ENCODE measurements at regions not wholly inside any gene's neighbourhood (a gene's known extent, or its start where the extent isn't known, plus 50 kb on each side); places are given as distances from the start of the nearest gene placed in this dataset.

DNA sequence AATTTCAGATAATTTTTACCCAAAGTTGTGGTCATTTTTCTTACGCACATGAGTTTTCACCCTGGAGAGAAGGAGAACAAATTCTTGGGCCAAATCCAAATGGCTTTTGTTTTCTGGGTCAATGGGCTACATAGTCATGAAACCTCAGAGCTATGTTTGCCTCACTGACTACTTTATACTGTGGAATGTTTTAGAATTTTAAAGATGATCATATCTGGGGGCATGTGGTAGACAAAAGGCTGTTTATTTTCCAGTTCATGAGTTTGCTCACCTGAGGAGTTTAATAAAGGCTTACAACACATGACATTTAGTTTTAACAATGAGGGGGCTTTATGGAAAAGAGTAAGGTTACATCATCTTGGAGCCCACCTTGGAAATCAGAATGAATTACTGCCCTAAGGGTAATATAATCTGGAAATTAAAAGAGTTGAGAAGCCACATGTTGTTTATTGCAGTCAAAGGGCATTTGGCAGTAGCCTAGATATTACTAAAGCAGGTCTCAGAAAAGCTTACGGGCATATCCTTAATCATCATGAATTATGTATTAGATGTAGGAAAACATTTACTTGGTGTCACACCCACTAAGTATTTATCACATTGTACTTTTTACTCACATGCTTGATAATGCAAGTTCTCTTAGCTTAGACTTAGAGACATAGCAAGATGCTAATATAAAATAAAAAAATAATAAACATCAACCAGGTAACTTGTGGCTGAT, 466.1 kb downstream of the EDEM1 start:
- no TSS peak for BruUV-seq (replicated peaks)
- no peak for FAIRE-seq
- Histone ChIP-seq H3K9me3 (replicated peaks; ENCODE audit: control insufficient read depth, insufficient read depth, low read depth, low read length) (no peaks in the 10 kb centered on the region), H3K4me3 (no peak overlapping the region), H3K9ac (ENCODE audit: insufficient read depth in 1 of 2, low read depth in 2 of 2, low read length in 2 of 2) (no peak overlapping the region), H3K27ac (ENCODE audit: extremely low read depth, low read depth, low read length) (no peak overlapping the region), H3K79me2 (ENCODE audit: control insufficient read depth, insufficient read depth, low read length) (no peaks in the 10 kb centered on the region), H2AFZ (ENCODE audit: low read depth, low read length) (no peak overlapping the region), H3K27me3 (ENCODE audit: control insufficient read depth in 2 of 2, insufficient read depth in 2 of 2, low read length in 2 of 2) (no peaks in the 10 kb centered on the region), H4K20me1 (replicated peaks; ENCODE audit: control insufficient read depth, insufficient read depth, low read length) (no peaks in the 10 kb centered on the region), H3K4me2 (ENCODE audit: insufficient read depth, low read length) (no peak overlapping the region), H3K36me3 (ENCODE audit: control insufficient read depth, insufficient read depth, low read length) (no peaks in the 10 kb centered on the region), H3K4me1 (replicated peaks in 1 of 2; ENCODE audit: control insufficient read depth in 2 of 2, insufficient read depth in 2 of 2, low read length in 2 of 2) (no peaks in the 10 kb centered on the region), H3K9me1 (ENCODE audit: control insufficient read depth, insufficient read depth, low read length) (no peaks in the 10 kb centered on the region)
- ATAC-seq = no peak
- no peak for TF ChIP-seq TRIM28 (IDR thresholded peaks at IDR 0.05)
- no peak for TF ChIP-seq ZNF778 (CRISPR knock-in tag; IDR thresholded peaks at IDR 0.05)
- TF ChIP-seq HDAC2 (IDR thresholded peaks at IDR 0.05) = no peak
- TF ChIP-seq ZNF431 (CRISPR knock-in tag; IDR thresholded peaks at IDR 0.05) = no peak
- no peak for TF ChIP-seq ZNF184 (CRISPR knock-in tag; IDR thresholded peaks at IDR 0.05)
- no peak for TF ChIP-seq ZNF76 (CRISPR knock-in tag; IDR thresholded peaks at IDR 0.05; ENCODE audit: borderline replicate concordance)
- no peak for TF ChIP-seq ADNP (tag; IDR thresholded peaks at IDR 0.05)
- TF ChIP-seq, protein P1, sequence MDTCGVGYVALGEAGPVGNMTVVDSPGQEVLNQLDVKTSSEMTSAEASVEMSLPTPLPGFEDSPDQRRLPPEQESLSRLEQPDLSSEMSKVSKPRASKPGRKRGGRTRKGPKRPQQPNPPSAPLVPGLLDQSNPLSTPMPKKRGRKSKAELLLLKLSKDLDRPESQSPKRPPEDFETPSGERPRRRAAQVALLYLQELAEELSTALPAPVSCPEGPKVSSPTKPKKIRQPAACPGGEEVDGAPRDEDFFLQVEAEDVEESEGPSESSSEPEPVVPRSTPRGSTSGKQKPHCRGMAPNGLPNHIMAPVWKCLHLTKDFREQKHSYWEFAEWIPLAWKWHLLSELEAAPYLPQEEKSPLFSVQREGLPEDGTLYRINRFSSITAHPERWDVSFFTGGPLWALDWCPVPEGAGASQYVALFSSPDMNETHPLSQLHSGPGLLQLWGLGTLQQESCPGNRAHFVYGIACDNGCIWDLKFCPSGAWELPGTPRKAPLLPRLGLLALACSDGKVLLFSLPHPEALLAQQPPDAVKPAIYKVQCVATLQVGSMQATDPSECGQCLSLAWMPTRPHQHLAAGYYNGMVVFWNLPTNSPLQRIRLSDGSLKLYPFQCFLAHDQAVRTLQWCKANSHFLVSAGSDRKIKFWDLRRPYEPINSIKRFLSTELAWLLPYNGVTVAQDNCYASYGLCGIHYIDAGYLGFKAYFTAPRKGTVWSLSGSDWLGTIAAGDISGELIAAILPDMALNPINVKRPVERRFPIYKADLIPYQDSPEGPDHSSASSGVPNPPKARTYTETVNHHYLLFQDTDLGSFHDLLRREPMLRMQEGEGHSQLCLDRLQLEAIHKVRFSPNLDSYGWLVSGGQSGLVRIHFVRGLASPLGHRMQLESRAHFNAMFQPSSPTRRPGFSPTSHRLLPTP (IDR thresholded peaks at IDR 0.05; ENCODE audit: borderline replicate concordance, extremely low read depth, insufficient read length) = no peak
- TF ChIP-seq, protein P2, sequence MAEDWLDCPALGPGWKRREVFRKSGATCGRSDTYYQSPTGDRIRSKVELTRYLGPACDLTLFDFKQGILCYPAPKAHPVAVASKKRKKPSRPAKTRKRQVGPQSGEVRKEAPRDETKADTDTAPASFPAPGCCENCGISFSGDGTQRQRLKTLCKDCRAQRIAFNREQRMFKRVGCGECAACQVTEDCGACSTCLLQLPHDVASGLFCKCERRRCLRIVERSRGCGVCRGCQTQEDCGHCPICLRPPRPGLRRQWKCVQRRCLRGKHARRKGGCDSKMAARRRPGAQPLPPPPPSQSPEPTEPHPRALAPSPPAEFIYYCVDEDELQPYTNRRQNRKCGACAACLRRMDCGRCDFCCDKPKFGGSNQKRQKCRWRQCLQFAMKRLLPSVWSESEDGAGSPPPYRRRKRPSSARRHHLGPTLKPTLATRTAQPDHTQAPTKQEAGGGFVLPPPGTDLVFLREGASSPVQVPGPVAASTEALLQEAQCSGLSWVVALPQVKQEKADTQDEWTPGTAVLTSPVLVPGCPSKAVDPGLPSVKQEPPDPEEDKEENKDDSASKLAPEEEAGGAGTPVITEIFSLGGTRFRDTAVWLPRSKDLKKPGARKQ (CRISPR knock-in tag; IDR thresholded peaks at IDR 0.05) = no peak
- no peak for TF ChIP-seq ZNF780A (CRISPR knock-in tag; IDR thresholded peaks at IDR 0.05)
- ChIA-PET POLR2A (no interaction called here), CTCF (ENCODE audit: low intra/inter-chr PET ratio) (no interaction called here)
- in situ Hi-C loops (cut with MboI) (no loop called here), intact Hi-C loops (cut with micrococcal nuclease) (no loop called here)
- DNase-seq (ENCODE audit: extremely low read depth in 1 of 4, low spot score in 3 of 4) = no peak
- WGBS (ENCODE audit: insufficient coverage, low coverage, missing lambda C conversion rate) = 28% methylated on average over 2 of the region's 2 CpGs
